ENCODE measurements at regions not wholly inside any gene's neighbourhood (a gene's known extent, or its start where the extent isn't known, plus 50 kb on each side); places are given as distances from the start of the nearest gene placed in this dataset.

DNA sequence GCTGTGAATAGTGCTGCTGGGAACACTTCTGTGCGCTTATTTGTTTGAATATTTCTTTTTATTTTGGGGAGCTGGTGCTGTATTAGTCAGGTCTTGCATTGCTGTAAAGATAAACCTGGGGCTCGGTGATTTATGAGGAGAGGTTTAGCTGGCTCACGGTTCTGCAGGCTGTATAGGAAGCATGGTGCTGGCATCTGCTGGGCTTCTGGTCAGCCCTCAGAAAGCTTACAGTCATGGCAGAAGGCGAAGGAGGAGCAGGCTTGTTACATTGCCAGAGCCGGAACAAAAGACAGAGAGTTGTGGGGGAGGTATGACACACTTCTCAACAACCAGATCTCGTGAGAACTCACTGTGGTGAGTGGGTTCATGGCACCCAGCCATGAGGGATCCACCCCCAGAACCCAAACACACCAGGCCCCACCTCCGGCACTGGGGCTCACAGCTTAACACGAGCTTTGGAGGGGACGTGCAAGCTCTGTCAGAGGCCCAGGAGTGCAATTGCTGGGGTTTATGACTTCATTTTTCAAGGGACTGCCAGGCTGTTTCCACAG is 68.8 kb upstream of the GATA5 start:
- Histone ChIP-seq H3K4me3 (no peak overlapping the region), H3K27ac (no peak overlapping the region), H3K36me3 (peaks cover 0 to 23% of the 10 kb centered on the region in 2 donors), H3K27me3 (peaks cover 25% of the 10 kb centered on the region), H3K9me3 (peaks cover 0 to 6% (median 0%) of the 10 kb centered on the region in 3 donors), H3K4me1 (peaks cover 0 to 33% (median 8%) of the 10 kb centered on the region in 3 donors)
- TF ChIP-seq, protein P1, sequence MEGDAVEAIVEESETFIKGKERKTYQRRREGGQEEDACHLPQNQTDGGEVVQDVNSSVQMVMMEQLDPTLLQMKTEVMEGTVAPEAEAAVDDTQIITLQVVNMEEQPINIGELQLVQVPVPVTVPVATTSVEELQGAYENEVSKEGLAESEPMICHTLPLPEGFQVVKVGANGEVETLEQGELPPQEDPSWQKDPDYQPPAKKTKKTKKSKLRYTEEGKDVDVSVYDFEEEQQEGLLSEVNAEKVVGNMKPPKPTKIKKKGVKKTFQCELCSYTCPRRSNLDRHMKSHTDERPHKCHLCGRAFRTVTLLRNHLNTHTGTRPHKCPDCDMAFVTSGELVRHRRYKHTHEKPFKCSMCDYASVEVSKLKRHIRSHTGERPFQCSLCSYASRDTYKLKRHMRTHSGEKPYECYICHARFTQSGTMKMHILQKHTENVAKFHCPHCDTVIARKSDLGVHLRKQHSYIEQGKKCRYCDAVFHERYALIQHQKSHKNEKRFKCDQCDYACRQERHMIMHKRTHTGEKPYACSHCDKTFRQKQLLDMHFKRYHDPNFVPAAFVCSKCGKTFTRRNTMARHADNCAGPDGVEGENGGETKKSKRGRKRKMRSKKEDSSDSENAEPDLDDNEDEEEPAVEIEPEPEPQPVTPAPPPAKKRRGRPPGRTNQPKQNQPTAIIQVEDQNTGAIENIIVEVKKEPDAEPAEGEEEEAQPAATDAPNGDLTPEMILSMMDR (IDR thresholded peaks at IDR 0.05), result no peak
- TF ChIP-seq POLR2A (IDR thresholded peaks at IDR 0.05) (no peak), EP300 (IDR thresholded peaks at IDR 0.05) (no peak), POLR2AphosphoS5 (IDR thresholded peaks at IDR 0.05) (no peak)
- no peak for ATAC-seq
- WGBS, 2 donors (ENCODE audit: low coverage in 1 of 2), result 89 to 95% methylated on average over 4 to 6 of the region's 9 CpGs

DNA sequence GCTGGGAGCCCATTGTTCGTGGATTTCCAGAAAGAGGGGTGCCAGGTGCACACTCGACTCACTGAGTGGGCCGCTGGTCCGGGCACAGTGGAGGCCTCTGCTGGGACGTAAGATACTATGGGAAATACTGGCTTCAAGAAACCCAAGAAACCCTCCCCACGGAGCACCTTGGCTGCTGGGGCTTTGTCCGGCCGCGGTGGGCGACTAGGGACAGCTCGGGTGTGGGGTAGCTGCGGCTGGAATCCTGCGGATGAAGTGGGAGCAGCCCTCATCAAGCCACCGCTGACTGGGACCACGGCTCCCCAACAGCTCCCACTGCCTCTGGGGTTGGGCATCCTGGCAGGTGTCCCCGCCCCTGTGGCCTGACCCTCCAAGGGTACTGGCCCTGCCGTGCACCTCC is 69.5 kb upstream of the GATA5 start:
- TF ChIP-seq, protein P1 (IDR thresholded peaks at IDR 0.05), result no peak
- TF ChIP-seq EP300 (IDR thresholded peaks at IDR 0.05) (no peak), POLR2AphosphoS5 (IDR thresholded peaks at IDR 0.05) (no peak), POLR2A (IDR thresholded peaks at IDR 0.05) (no peak)
- no peak overlapping the region for H3K27ac ChIP-seq
- H3K36me3 ChIP-seq, result peaks cover 0 to 23% of the 10 kb centered on the region in 2 donors
- peaks cover 0 to 33% (median 15%) of the 10 kb centered on the region in 3 donors for H3K4me1 ChIP-seq
- peaks cover 0 to 6% (median 0%) of the 10 kb centered on the region in 3 donors for H3K9me3 ChIP-seq
- no peak for ATAC-seq
- WGBS, 2 donors (ENCODE audit: low coverage in 1 of 2), result no CpG with 5 or more reads among the region's 17 CpGs
- no peak overlapping the region for H3K4me3 ChIP-seq
- H3K27me3 ChIP-seq, result peaks cover 25% of the 10 kb centered on the region

DNA sequence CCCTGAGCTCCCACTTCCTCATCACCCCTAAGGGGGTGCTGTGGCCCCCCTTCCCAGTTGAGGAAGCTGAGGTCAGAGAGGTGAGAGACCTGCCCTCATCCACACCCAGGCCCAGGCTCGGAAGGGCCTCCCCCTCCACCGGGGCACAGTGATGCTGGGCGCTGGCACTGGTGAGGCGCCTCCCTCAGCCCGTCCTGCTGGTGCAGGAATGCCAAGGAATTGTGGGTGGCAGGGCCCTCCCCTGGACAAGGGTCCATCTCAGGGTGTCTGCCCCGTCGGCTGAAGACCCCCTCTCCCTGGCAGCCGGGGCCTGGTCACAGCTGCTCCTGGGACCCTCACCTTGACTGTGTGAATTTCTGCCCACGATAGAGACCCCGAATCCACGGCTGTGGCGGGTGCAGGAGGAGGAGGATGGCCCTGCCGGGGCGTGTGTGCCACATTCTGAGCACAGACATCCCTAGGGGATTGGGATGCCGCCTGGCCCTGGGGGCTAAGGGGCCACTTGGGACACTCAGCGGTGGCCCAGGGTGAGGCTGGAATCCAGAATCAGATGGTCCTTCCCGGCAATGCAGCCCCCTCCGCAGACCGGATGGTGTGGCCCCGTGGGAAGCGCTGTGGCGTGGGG is 70.2 kb upstream of the GATA5 start:
- Histone ChIP-seq H3K27ac (no peak overlapping the region), H3K9me3 (peaks cover 0 to 6% (median 0%) of the 10 kb centered on the region in 3 donors), H3K4me1 (peaks cover 0 to 40% (median 23%) of the 10 kb centered on the region in 3 donors), H3K27me3 (peaks cover 27% of the 10 kb centered on the region), H3K4me3 (no peak overlapping the region), H3K36me3 (peaks cover 0 to 23% of the 10 kb centered on the region in 2 donors)
- TF ChIP-seq, protein P1 (IDR thresholded peaks at IDR 0.05), result no peak
- TF ChIP-seq POLR2A (IDR thresholded peaks at IDR 0.05) (no peak), POLR2AphosphoS5 (IDR thresholded peaks at IDR 0.05) (no peak)
- WGBS, 2 donors (ENCODE audit: low coverage in 1 of 2), result no CpG with 5 or more reads among the region's 22 CpGs
- ATAC-seq, result no peak

DNA sequence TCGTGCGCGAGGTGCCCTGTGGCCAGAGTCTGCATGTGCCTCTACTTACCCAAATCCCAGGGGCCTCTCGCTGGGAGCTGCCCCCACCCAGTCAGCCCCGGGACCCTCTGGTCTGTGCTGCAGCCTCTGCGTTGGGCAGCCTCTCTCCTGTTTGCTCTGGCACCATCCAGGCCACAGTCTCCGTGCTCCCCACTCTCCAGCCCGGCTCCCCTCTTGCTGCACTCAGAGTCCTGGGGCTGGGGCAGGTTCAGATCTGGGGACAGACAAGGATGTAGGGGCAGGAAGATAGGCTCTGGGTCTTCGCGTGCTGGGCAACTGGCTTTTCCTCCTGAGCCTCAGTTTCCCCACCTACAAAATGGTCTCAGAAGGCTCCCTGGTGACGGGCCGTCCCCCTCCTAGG is 70.8 kb upstream of the GATA5 start:
- peaks cover 27% of the 10 kb centered on the region for H3K27me3 ChIP-seq
- WGBS, 2 donors (ENCODE audit: low coverage in 1 of 2), result 80% methylated on average over 2 of the region's 12 CpGs; no CpG with 5 or more reads in 1 of the 2 donors
- H3K4me3 ChIP-seq, result no peak overlapping the region
- peaks cover 0 to 6% (median 0%) of the 10 kb centered on the region in 3 donors for H3K9me3 ChIP-seq
- peaks cover 0 to 23% of the 10 kb centered on the region in 2 donors for H3K36me3 ChIP-seq
- H3K27ac ChIP-seq, result no peak overlapping the region
- TF ChIP-seq EP300 (IDR thresholded peaks at IDR 0.05) (no peak), POLR2AphosphoS5 (IDR thresholded peaks at IDR 0.05) (no peak), POLR2A (IDR thresholded peaks at IDR 0.05) (no peak)
- TF ChIP-seq, protein P1 (IDR thresholded peaks at IDR 0.05), result no peak
- no peak for ATAC-seq
- peaks cover 0 to 46% (median 28%) of the 10 kb centered on the region in 3 donors for H3K4me1 ChIP-seq

DNA sequence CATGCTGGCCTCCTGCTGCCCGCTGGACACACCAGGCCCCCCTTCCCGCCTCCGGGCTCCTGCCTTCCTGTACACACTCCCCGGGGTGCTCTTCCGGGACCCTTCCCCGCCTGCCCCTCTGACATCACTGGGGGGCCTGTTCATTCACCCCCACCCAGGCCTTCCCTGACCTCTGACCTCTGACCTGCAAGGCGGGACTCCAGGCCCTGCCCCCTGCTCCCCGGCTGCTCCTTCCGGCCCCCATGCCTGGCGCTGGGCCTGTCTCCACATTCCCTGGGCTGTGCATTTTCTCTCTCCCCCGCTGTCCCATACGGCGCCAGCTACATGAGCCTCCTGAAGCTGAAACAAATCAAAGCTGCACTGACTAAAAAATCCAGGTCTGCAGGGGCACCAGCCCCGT is 71.6 kb upstream of the GATA5 start:
- Histone ChIP-seq H3K27me3 (peaks cover 26% of the 10 kb centered on the region), H3K36me3 (peaks cover 0 to 23% of the 10 kb centered on the region in 2 donors), H3K9me3 (peaks cover 0 to 6% (median 0%) of the 10 kb centered on the region in 3 donors), H3K4me3 (no peak overlapping the region), H3K27ac (no peak overlapping the region), H3K4me1 (peaks cover 0 to 53% (median 29%) of the 10 kb centered on the region in 3 donors)
- 83% methylated on average over 1 of the region's 14 CpGs; no CpG with 5 or more reads in 1 of the 2 donors for WGBS, 2 donors (ENCODE audit: low coverage in 1 of 2)
- TF ChIP-seq POLR2AphosphoS5 (IDR thresholded peaks at IDR 0.05) (no peak), POLR2A (IDR thresholded peaks at IDR 0.05) (no peak), EP300 (IDR thresholded peaks at IDR 0.05) (no peak)
- TF ChIP-seq, protein P1 (IDR thresholded peaks at IDR 0.05), result no peak
- ATAC-seq, result no peak
